ENCODE measurements at regions not wholly inside any gene's neighbourhood (a gene's known extent, or its start where the extent isn't known, plus 50 kb on each side); places are given as distances from the start of the nearest gene placed in this dataset.

DNA sequence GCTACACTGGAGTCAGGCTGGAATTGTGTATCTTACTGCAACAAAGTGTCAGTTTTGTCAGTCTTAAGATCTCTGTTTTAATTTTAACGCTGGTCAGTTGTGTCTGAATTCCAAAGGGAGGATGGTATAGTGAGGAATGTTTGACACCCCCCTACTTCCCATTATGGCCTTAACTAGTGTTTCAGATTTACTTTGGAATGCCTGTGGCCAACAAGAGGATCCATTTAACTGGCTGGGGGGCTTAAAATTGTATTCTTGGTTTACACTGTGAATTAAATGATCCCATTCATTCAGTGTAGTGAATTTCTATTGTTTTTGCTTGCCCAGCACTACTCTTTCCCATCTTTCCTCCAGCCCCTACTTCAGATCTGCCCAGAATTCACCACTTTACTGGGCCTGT, 75.8 kb upstream of the IQCM start:
- TF ChIP-seq POLR2A (IDR thresholded peaks at IDR 0.05; ENCODE audit: low read depth, low read length) (no peak), POLR2AphosphoS5 (IDR thresholded peaks at IDR 0.05; ENCODE audit: low read depth, low read length) (no peak), SPI1 (IDR thresholded peaks at IDR 0.05; ENCODE audit: low read depth, low read length) (no peak), POU2F2 (IDR thresholded peaks at IDR 0.05; ENCODE audit: low read depth, low read length) (no peak), PAX5 (IDR thresholded peaks at IDR 0.05; ENCODE audit: insufficient read depth, low read length, severe bottlenecking) (no peak), TAF1 (IDR thresholded peaks at IDR 0.05; ENCODE audit: low read depth, low read length) (no peak)

Measured in GM12891 (cell line).